ENCODE measurements at regions not wholly inside any gene's neighbourhood (a gene's known extent, or its start where the extent isn't known, plus 50 kb on each side); places are given as distances from the start of the nearest gene placed in this dataset.

- Mint-ChIP-seq H3K36me3 (ENCODE audit: insufficient read depth) (no peaks in the 10 kb centered on the region), H3K4me1 (ENCODE audit: low read depth) (no peaks in the 10 kb centered on the region), H3K27me3 (ENCODE audit: low read depth) (no peaks in the 10 kb centered on the region), H3K4me3 (no peak overlapping the region), H3K9me3 (peaks cover 3% of the 10 kb centered on the region)
- ATAC-seq (no peak), DNase-seq (no peak)
These were observed 1100.0 kb downstream of the FAT4 start for GRCh38 chr4:126414741-126415140.

GRCh38 chr4:126419266-126419665, 1104.5 kb downstream of the FAT4 start:
- H3K4me3 Mint-ChIP-seq, result no peak overlapping the region
- no peaks in the 10 kb centered on the region for H3K36me3 Mint-ChIP-seq (ENCODE audit: insufficient read depth)
- H3K27me3 Mint-ChIP-seq (ENCODE audit: low read depth), result no peaks in the 10 kb centered on the region
- peaks cover 10% of the 10 kb centered on the region for H3K9me3 Mint-ChIP-seq
- no peak for DNase-seq
- no peak for ATAC-seq
- H3K4me1 Mint-ChIP-seq (ENCODE audit: low read depth), result no peaks in the 10 kb centered on the region

GRCh38 chr4:126427853-126428252, 1113.1 kb downstream of the FAT4 start:
- DNase-seq (no peak), ATAC-seq (no peak)
- H3K4me3 Mint-ChIP-seq, result no peak overlapping the region
- no peaks in the 10 kb centered on the region for H3K27me3 Mint-ChIP-seq (ENCODE audit: low read depth)
- H3K9me3 Mint-ChIP-seq, result peaks cover 12% of the 10 kb centered on the region
- no peaks in the 10 kb centered on the region for H3K4me1 Mint-ChIP-seq (ENCODE audit: low read depth)
- no peaks in the 10 kb centered on the region for H3K36me3 Mint-ChIP-seq (ENCODE audit: insufficient read depth)

- Mint-ChIP-seq H3K4me3 (no peak overlapping the region), H3K4me1 (ENCODE audit: low read depth) (no peaks in the 10 kb centered on the region), H3K36me3 (ENCODE audit: insufficient read depth) (no peaks in the 10 kb centered on the region), H3K9me3 (peaks cover 12% of the 10 kb centered on the region), H3K27me3 (ENCODE audit: low read depth) (no peaks in the 10 kb centered on the region)
- DNase-seq (no peak), ATAC-seq (no peak)
These were observed 1116.3 kb downstream of the FAT4 start for GRCh38 chr4:126431049-126431448.

GRCh38 chr4:126435491-126435890, 1120.7 kb downstream of the FAT4 start:
- Mint-ChIP-seq H3K27me3 (ENCODE audit: low read depth) (no peaks in the 10 kb centered on the region), H3K4me1 (ENCODE audit: low read depth) (no peaks in the 10 kb centered on the region), H3K9me3 (peaks cover 16% of the 10 kb centered on the region), H3K4me3 (no peak overlapping the region), H3K36me3 (ENCODE audit: insufficient read depth) (no peaks in the 10 kb centered on the region)
- DNase-seq (no peak), ATAC-seq (no peak)

- Mint-ChIP-seq H3K9me3 (peaks cover 9% of the 10 kb centered on the region), H3K4me3 (no peak overlapping the region), H3K4me1 (ENCODE audit: low read depth) (no peaks in the 10 kb centered on the region), H3K36me3 (ENCODE audit: insufficient read depth) (no peaks in the 10 kb centered on the region), H3K27me3 (ENCODE audit: low read depth) (no peaks in the 10 kb centered on the region)
- DNase-seq, result no peak
- no peak for ATAC-seq
These were observed 1125.5 kb downstream of the FAT4 start for GRCh38 chr4:126440297-126440696.

GRCh38 chr4:126441173-126442035, 1126.6 kb downstream of the FAT4 start:
- no peaks in the 10 kb centered on the region for H3K27me3 Mint-ChIP-seq (ENCODE audit: low read depth)
- H3K36me3 Mint-ChIP-seq (ENCODE audit: insufficient read depth), result no peaks in the 10 kb centered on the region
- H3K9me3 Mint-ChIP-seq, result peaks cover 9% of the 10 kb centered on the region
- H3K4me1 Mint-ChIP-seq (ENCODE audit: low read depth), result no peaks in the 10 kb centered on the region
- ATAC-seq (no peak), DNase-seq (no peak)
- no peak overlapping the region for H3K4me3 Mint-ChIP-seq

- ATAC-seq, result no peak
- no peaks in the 10 kb centered on the region for H3K27me3 Mint-ChIP-seq (ENCODE audit: low read depth)
These were observed 1130.8 kb downstream of the FAT4 start for GRCh38 chr4:126445596-126445995.

GRCh38 chr4:126446917-126447316, 1132.2 kb downstream of the FAT4 start:
- Mint-ChIP-seq H3K4me3 (no peak overlapping the region), H3K4me1 (ENCODE audit: low read depth) (no peaks in the 10 kb centered on the region)

More at GRCh38 chr4:126445596-126445995, 1130.8 kb downstream of the FAT4 start:
- Mint-ChIP-seq H3K9me3 (peaks cover 2% of the 10 kb centered on the region), H3K4me3 (no peak overlapping the region), H3K36me3 (ENCODE audit: insufficient read depth) (no peaks in the 10 kb centered on the region), H3K4me1 (ENCODE audit: low read depth) (no peaks in the 10 kb centered on the region)
- no peak for DNase-seq

GRCh38 chr4:126448086-126448845, 1133.5 kb downstream of the FAT4 start:
- no peak for DNase-seq
- peaks cover 9% of the 10 kb centered on the region for H3K9me3 Mint-ChIP-seq
- no peaks in the 10 kb centered on the region for H3K27me3 Mint-ChIP-seq (ENCODE audit: low read depth)
- no peak for ATAC-seq
- H3K4me1 Mint-ChIP-seq (ENCODE audit: low read depth), result no peaks in the 10 kb centered on the region
- H3K4me3 Mint-ChIP-seq, result no peak overlapping the region
- no peaks in the 10 kb centered on the region for H3K36me3 Mint-ChIP-seq (ENCODE audit: insufficient read depth)

More at GRCh38 chr4:126446917-126447316, 1132.2 kb downstream of the FAT4 start:
- no peaks in the 10 kb centered on the region for H3K27me3 Mint-ChIP-seq (ENCODE audit: low read depth)
- ATAC-seq (no peak), DNase-seq (no peak)
- peaks cover 3% of the 10 kb centered on the region for H3K9me3 Mint-ChIP-seq
- H3K36me3 Mint-ChIP-seq (ENCODE audit: insufficient read depth), result no peaks in the 10 kb centered on the region

- no peaks in the 10 kb centered on the region for H3K4me1 Mint-ChIP-seq (ENCODE audit: low read depth)
- DNase-seq (no peak), ATAC-seq (no peak)
- no peak overlapping the region for H3K4me3 Mint-ChIP-seq
- H3K9me3 Mint-ChIP-seq, result peaks cover 9% of the 10 kb centered on the region
- H3K36me3 Mint-ChIP-seq (ENCODE audit: insufficient read depth), result no peaks in the 10 kb centered on the region
- H3K27me3 Mint-ChIP-seq (ENCODE audit: low read depth), result no peaks in the 10 kb centered on the region
These were observed 1136.6 kb downstream of the FAT4 start for GRCh38 chr4:126451237-126451873.

GRCh38 chr4:126455865-126456264, 1141.1 kb downstream of the FAT4 start:
- Mint-ChIP-seq H3K36me3 (ENCODE audit: insufficient read depth) (no peaks in the 10 kb centered on the region), H3K4me1 (ENCODE audit: low read depth) (no peaks in the 10 kb centered on the region), H3K9me3 (peaks cover 6% of the 10 kb centered on the region), H3K27me3 (ENCODE audit: low read depth) (no peaks in the 10 kb centered on the region), H3K4me3 (no peak overlapping the region)
- ATAC-seq, result no peak
- no peak for DNase-seq

GRCh38 chr4:126458993-126459392, 1144.2 kb downstream of the FAT4 start:
- Mint-ChIP-seq H3K4me1 (ENCODE audit: low read depth) (no peaks in the 10 kb centered on the region), H3K27me3 (ENCODE audit: low read depth) (no peaks in the 10 kb centered on the region), H3K36me3 (ENCODE audit: insufficient read depth) (no peaks in the 10 kb centered on the region), H3K4me3 (no peak overlapping the region), H3K9me3 (peaks cover 3% of the 10 kb centered on the region)
- DNase-seq (no peak), ATAC-seq (no peak)

GRCh38 chr4:126465341-126465740, 1150.6 kb downstream of the FAT4 start:
- Mint-ChIP-seq H3K4me1 (ENCODE audit: low read depth) (no peaks in the 10 kb centered on the region), H3K36me3 (ENCODE audit: insufficient read depth) (no peaks in the 10 kb centered on the region), H3K4me3 (no peak overlapping the region), H3K27me3 (ENCODE audit: low read depth) (no peaks in the 10 kb centered on the region), H3K9me3 (peaks cover 19% of the 10 kb centered on the region)
- ATAC-seq (no peak), DNase-seq (no peak)
